WTC11 (cell line): ENCODE measurements at regions not wholly inside any gene's neighbourhood (a gene's known extent, or its start where the extent isn't known, plus 50 kb on each side); places are given as distances from the start of the nearest gene placed in this dataset.

Experiments
- ESRRA ChIP-seq: sonication (generic); formaldehyde crosslinking; IDR thresholded peaks from 2 replicates; pipeline ENCODE4 v1.8.1; 2022; ENCODE audit warnings: mild to moderate bottlenecking, missing genetic modification reagents, borderline replicate concordance
- JUN ChIP-seq: sonication (generic); formaldehyde crosslinking; IDR thresholded peaks from 2 replicates; pipeline ENCODE4 v1.8.0; 2023; ENCODE audit warnings: mild to moderate bottlenecking, missing genetic modification reagents
- NFE2L1 ChIP-seq: sonication (generic); formaldehyde crosslinking; IDR thresholded peaks from 2 replicates; pipeline ENCODE4 v1.8.1; 2023; ENCODE audit warnings: missing genetic modification reagents
- NR2C2 ChIP-seq: sonication (generic); formaldehyde crosslinking; IDR thresholded peaks from 2 replicates; pipeline ENCODE4 v1.8.0; 2022; ENCODE audit warnings: mild to moderate bottlenecking, missing genetic modification reagents
- TF ChIP-seq, protein P1 (sequence below): fragments of 200-600 bp; IDR thresholded peaks from 2 replicates; pipeline ENCODE4 v1.8.0; 2022; ENCODE audit warnings: antibody characterized with exemption
- TF ChIP-seq, protein P2 (sequence below): sonication (generic); formaldehyde crosslinking; IDR thresholded peaks from 2 replicates; pipeline ENCODE4 v1.8.0; 2022; ENCODE audit warnings: mild to moderate bottlenecking, missing genetic modification reagents
- TF ChIP-seq, protein P3 (sequence below): sonication (generic); formaldehyde crosslinking; IDR thresholded peaks from 2 replicates; pipeline ENCODE4 v1.8.0; 2022; ENCODE audit warnings: mild to moderate bottlenecking, missing genetic modification reagents

DNA sequence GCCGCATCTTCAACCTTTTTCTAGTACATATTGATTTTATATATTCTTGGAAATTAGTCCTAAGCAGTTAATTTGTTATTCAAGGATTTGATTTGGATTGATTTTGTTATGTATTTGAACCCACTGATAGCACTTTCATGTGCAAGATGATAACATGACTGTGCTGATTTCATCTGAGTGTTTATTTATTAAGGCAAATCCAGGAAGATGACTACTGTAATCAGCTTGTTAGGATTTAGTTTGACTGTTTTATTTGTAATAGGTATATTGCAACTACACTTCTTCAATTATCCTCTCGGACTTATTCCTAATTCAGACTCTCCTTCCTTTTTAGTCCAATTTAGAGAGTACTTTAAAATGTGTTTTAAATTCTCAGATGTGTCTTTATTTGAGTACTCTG, 75.1 kb upstream of the PRKG1 start:
- TF ChIP-seq, protein P1, sequence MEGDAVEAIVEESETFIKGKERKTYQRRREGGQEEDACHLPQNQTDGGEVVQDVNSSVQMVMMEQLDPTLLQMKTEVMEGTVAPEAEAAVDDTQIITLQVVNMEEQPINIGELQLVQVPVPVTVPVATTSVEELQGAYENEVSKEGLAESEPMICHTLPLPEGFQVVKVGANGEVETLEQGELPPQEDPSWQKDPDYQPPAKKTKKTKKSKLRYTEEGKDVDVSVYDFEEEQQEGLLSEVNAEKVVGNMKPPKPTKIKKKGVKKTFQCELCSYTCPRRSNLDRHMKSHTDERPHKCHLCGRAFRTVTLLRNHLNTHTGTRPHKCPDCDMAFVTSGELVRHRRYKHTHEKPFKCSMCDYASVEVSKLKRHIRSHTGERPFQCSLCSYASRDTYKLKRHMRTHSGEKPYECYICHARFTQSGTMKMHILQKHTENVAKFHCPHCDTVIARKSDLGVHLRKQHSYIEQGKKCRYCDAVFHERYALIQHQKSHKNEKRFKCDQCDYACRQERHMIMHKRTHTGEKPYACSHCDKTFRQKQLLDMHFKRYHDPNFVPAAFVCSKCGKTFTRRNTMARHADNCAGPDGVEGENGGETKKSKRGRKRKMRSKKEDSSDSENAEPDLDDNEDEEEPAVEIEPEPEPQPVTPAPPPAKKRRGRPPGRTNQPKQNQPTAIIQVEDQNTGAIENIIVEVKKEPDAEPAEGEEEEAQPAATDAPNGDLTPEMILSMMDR: no peak
- TF ChIP-seq, protein P2, sequence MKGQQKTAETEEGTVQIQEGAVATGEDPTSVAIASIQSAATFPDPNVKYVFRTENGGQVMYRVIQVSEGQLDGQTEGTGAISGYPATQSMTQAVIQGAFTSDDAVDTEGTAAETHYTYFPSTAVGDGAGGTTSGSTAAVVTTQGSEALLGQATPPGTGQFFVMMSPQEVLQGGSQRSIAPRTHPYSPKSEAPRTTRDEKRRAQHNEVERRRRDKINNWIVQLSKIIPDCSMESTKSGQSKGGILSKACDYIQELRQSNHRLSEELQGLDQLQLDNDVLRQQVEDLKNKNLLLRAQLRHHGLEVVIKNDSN (CRISPR knock-in tag): no peak
- TF ChIP-seq NR2C2 (CRISPR knock-in tag): no peak
- TF ChIP-seq ESRRA: no peak
- no peak for TF ChIP-seq JUN (CRISPR knock-in tag)
- TF ChIP-seq, protein P3, sequence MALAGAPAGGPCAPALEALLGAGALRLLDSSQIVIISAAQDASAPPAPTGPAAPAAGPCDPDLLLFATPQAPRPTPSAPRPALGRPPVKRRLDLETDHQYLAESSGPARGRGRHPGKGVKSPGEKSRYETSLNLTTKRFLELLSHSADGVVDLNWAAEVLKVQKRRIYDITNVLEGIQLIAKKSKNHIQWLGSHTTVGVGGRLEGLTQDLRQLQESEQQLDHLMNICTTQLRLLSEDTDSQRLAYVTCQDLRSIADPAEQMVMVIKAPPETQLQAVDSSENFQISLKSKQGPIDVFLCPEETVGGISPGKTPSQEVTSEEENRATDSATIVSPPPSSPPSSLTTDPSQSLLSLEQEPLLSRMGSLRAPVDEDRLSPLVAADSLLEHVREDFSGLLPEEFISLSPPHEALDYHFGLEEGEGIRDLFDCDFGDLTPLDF (CRISPR knock-in tag): no peak
- TF ChIP-seq NFE2L1 (CRISPR knock-in tag): no peak
